ENCODE measurements at regions not wholly inside any gene's neighbourhood (a gene's known extent, or its start where the extent isn't known, plus 50 kb on each side); places are given as distances from the start of the nearest gene placed in this dataset.

DNA sequence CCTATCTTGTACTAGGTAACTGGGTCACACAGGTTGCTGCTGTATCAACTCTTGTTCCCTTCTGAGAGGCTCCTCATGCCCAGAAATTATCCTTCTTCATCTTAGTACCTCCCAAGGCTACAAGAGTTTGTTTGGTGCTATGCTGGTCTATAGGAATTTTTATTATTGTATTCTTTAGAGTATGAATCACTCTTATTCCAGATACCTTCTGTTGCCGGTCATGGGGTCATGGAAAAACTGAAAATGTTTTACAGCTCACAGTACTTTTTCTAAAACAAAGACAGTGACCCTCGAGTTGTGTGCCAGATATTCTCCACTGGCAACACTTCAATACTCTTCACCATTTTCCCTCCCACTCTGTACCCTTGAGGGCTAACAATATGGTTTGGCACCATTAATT, 1598.0 kb upstream of the TMEM132C start:
- no peak for DNase-seq (ENCODE audit: low read depth in 2 of 2)

DNA sequence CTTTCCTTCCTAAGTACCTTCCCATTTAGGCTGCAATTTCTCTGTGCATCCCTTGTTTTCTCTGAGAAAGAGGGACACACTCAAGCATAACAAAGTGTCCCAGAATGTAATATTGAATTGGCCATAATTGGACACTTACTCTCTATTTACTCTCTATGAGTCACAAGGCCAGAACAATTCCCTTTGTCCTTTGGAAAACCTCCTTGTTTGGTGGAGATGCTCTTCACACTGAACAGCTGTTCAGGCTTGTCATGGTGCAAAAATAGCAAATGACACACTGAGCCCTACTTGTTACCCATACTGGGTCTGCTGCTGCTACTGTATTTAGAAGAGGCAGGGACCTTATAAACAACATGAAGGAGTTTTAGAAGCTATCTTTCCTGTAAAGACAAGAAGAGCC, 1590.5 kb upstream of the TMEM132C start:
- no peak for DNase-seq (ENCODE audit: low read depth in 2 of 2)

DNA sequence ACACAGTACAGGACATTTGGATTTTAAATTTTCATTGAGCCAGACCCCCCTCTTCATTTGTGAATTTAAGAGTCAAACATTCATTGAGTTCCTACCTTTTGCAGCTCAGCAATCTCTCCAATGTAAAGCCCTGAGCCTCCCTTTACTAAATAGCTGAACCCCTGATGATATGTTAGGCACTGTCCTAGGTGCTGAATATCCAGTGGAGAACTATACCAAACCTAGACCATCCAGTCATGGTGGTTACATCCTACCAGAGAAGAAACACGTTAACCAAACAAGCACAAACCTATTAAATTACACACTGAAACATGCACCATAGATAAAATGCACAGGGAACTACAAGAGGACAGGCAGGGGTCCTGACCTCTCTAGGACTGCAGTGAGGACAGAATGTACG, 1585.3 kb upstream of the TMEM132C start:
- DNase-seq (ENCODE audit: low read depth in 2 of 2): no peak

DNA sequence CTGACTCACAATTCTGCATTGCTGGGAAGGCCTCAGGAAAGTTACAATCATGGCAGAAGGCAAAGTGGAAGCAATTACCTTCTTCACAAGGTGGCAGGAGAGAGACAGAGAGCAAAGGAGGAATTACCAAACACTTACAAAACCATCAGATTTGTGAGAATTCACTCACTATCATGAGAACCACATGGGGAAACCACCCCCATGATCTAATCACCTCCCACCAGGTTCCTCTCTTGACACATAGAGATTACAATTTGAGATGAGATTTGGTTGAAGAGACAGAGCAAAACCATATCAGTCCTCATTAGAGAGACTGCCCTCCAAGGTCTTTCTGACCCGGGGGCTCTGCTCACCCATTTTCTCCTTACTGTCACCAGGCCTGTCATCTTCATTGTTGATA, 1582.3 kb upstream of the TMEM132C start:
- no peak for DNase-seq (ENCODE audit: low read depth in 2 of 2)

DNA sequence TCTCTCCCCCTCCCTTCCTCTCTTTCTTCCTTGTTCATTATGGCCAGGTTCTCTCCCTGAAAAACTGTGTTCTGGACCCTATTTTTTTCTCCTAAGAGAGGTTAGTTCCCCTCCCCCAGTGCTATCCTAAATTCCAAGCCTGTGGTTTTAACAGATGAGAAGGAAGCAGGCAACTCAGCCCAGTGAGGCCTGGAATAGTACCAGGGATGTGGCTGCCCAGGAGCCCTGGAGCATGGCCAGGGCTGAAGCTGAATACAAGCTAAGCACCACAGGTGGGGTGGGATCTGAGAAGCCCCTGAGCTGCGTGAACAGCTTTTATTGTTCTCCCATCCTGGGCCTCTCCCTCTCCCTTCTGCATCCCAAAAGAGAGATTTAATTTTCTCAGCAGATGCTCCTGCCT, 1581.3 kb upstream of the TMEM132C start:
- DNase-seq (ENCODE audit: low read depth in 2 of 2): no peak

DNA sequence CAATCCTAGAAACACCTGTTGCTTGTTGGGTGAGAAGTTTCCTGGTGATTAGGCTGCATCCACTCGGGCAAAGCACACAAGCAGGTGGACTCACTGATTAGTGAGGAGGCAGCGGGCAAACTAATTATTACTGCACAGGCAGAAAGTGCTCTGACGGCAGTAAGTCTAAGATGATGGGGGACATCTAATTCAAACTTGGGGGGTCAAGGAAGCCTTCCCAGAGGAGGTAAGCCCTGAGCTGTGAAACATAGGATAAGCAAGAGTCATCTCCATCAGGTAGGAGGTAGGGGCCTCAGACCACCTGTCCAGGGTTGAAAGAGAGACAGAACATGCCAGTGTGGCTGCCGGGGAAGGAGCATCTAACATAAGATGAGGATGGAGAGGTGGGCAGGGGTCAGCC, 1578.4 kb upstream of the TMEM132C start:
- no peak for DNase-seq (ENCODE audit: low read depth in 2 of 2)

DNA sequence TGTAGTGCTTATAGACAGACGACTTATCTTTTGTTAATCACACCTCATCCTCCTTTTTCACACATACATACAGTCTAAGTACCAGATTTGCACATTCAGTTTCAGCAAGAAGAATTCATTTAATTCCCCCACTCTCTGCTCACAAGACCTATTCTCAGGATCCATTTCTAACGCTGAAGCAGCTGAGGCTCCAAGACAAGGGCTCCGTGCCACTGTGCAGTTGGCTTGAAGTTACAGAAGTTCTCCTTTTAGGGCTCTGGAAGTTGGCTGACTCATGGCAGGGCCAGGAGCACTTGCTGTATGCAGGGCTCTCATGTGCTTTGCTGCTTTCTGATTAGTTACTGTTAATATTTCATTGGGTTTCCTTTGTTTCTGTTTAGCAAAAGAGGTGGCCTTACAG, 1566.9 kb upstream of the TMEM132C start:
- DNase-seq (ENCODE audit: low read depth in 2 of 2): no peak

DNA sequence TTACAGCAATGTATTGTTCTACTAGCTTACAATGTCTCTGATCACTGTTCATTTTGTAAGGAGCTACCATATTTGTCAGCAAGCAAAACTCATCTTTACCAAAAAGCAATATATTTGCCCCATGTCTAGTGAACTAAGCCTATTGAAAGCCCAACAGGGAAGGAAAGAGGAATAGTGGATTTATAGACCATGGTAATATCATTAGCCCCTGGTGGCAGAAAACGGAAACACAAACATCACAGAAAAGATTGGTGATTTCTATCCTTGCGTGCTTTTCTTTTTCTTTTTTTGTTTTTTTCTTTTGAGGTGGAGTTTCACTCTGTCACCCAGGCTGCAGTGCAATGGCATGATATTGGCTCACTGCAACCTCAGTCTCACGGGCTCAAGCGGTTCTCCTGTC, 1562.4 kb upstream of the TMEM132C start:
- no peak for DNase-seq (ENCODE audit: low read depth in 2 of 2)

DNA sequence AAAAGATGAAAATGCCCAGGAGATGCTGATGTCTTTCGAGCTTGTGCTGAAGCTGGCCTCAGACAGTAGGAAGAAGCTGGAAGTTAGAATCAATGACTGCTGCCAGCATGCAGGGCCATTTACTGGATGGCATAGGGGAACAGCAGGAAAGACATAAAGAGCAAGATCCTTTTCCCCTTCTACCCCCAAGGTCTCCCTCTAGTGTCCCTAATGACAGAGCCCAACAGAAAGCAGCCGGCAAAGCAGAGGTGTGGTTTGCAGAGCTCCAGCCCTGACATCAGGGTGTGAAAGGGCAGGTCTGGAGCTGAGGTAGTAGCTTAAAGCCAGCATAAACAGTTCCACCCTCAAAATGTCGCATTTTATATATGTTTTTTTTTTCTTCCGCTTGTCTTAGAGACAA, 1560.7 kb upstream of the TMEM132C start:
- DNase-seq (ENCODE audit: low read depth in 2 of 2): no peak

DNA sequence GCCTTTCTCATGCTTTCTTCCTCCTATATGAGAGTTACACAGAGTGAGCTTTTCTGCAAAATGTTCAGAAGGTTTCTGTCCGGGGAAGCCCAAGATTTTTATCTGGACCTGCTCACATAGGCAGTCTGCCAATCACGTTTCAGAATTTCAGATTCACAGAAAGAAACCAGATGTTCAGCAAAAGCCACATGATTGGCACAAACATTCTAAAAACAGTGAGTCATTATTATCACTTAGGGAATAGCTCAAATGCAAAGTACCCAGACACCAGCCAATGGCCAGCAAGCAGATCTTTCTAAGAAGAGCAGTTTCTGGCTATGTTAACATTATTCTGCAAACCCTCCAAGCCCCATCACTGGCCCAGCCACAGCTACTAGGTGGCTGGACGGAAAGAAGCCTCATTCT, 1558.5 kb upstream of the TMEM132C start:
- no peak for DNase-seq (ENCODE audit: low read depth in 2 of 2)

DNA sequence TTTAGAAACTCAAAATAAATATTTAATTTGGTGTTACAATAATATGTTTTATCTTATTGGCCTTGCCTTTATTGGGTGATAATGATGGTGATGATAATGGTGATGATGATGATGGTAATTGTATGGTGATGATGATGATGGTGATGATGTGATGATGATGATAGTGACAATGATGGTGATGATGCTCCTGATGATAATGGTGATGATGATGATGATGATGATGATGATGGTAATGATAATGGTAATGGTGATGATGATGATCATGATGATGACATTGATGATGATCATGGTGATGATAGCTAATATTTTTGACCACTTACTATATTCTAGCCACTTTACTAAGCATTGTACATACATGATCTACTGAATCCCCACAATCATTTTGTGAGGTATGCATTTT, 1548.6 kb upstream of the TMEM132C start:
- no peak for DNase-seq (ENCODE audit: low read depth in 2 of 2)

DNA sequence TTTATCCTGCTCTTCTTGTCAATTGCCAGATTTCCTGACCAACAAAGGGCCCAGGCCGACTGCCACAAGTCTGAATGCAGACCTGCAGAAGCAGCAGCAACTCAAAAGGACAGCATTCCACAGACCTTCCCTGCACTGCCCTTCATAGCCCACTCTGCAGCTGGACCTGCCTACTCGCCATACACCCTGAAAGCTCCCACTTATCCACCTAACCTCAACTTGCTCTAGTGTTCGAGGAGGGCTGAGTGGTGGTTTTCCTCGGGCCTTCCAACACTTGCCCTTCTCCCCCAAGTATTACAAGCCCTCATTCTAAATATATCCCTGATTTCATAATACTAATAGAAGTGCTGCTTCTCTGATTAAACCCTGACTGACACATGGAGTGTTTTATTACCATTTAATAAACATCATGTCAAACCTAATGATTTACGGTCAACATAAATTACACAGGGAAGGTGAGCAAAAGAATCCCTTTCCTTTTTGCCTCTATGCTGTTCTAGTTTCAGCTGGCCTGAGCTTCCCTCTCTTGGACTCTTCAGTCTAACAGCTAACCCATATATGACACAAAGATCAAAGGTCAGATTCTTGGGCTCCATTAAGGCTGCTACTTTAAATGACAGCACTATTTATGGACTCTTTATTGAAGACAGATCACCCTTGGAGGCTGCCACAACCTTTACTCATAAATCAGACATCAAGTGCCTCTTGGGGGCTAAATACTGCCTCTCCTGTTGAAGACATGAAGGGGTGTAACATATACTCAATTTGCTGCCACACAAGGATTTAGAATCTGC, 1546.9 kb upstream of the TMEM132C start:
- DNase-seq (ENCODE audit: low read depth in 2 of 2): no peak

DNA sequence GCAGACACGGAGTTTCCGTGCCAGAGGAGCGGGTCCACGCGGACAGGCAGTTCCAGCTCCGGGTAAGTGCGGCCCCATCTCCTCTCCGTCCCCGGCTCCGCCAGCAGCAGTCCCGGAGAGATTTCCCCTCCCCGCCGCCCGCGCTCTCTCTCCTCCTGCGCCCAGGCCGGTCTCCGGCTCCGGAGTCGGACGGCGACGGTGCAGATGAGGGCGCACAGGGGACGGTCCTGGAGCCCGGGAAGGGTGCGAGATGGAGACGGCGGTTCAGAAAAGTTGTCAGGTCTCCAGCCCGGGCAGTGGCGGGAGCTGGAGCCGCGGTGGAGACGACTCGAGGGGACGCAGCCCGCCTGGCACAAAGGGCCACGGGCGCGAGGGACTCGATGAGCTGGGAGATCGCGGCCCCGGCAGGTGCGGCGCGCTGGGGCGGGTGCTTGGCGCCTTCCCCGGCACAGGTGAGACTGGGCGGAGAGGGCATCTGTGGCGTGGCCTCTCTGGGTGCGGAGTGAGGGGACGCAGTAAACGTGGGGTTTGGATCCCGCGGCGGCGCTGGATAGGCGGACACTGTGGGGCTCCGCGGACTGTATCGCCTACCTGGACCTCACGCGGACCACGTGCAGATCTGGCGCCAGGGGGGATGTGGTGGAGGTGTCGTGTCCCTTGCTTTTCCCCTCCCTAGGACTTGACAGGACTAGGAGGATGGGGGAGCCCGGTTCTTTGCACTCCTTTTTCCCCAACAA, 1540.3 kb upstream of the TMEM132C start:
- no peak for DNase-seq (ENCODE audit: low read depth in 2 of 2)

DNA sequence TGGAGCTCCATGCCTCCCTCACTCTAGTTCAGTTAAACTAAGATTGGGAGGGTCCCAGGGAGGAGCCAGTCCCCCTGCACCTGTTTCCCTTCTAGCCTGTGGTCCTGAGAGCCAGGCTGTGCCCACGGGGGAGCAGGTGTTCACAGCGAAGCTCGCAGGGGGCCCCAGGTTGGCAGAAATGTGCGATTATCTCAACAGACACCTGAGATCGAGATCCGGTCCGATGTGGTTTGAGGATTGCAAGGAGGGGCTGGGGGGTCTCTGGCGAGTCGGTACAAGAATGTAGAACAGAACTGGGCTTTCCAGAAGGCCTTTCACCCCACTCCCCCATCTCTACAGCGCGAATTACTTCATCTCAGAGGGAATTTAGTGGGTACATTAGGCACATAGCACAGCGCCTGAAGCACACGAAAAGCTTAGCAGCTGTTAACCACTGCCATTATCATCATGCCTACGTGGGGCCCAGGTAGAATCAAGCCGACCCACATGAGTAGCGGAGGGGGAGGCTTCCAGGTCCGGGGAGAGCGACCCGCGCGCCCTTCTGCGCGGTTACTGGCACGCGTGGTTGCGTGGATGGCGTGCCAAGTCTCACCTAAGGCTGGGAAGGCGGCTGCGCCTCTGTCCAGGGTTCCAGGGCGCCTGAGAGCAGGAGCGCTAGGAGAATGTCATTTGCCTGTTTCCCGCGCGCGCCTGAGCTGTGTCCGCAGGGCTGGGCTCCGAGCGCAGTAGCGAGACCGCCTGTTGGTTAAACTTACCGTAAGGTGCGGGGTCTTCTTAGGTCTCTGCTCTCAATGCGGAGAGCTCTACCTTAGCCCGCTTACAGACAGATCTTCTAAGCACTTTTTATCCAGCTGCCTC, 1539.5 kb upstream of the TMEM132C start:
- DNase-seq (ENCODE audit: low read depth in 2 of 2): no peak

DNA sequence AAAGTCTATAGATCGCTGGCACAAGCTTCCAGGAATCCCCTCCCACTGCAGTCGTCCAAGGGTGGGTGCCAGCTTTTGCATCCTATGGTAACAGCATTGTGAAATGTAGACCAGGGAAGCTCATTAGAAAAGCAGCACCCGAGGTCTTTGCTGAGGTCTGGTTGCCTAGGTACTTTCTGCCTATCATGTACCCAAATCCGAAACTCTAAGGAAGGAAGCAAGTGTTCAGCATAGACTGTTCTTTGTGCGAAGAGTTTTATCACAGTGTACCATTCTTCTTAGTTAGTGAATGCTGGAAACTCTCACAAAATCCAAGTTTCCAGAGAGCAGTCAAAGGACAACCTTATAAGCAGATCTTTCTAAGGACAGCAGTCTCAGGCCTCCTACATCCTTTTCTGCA, 1532.7 kb upstream of the TMEM132C start:
- no peak for DNase-seq (ENCODE audit: low read depth in 2 of 2)

DNA sequence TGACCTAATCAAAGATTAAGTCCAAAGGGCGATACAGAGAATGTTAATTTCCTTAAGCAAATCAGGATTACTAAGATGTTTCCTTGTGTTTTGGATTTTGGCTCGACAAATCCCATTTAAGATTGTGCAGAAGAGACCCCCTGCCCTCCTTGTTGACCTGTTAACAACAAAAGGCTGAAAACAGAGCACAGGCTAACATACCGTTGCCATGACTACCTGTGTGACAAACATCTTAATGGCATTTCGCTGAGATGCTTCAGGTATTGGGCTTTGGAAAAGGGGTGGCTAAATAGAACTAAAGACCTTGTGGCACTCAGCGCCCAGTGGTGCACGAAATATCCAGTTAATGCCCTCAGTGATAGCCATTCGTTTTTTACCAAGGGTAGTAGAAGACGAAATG, 1532.3 kb upstream of the TMEM132C start:
- no peak for DNase-seq (ENCODE audit: low read depth in 2 of 2)

DNA sequence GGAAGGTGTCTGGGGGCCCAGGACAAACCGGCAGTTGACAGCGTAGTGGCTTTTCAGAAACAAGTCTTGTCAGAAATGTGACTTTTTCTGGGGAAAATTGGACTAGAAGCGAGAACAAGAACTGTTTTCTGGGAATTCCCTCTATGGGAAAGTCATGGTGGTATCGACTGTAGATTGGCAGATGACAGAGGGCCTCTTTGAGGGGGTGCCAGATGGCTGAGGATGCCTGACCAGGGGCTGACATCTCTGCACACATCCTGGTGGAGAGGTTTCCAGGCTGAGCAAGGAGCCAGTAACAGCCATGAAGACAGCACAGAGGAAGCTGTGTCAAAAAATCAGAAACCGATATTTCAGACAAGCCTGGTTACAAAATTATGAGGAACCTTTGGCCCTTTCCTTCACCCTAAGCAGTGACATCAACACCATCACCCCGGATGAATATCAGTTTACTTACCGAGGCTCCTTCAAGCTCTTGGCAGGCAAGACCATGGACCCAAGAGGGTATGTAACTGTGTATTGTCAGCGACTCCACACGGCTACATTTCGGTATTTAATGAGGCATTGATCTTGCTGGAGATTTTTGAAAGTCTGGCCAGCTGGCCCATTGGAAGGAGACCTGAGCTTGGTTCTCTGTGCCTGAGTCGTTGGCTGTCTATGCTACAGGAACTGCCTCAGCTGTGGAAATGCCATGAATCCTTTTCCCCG, 1525.3 kb upstream of the TMEM132C start:
- no peak for DNase-seq (ENCODE audit: low read depth in 2 of 2)

DNA sequence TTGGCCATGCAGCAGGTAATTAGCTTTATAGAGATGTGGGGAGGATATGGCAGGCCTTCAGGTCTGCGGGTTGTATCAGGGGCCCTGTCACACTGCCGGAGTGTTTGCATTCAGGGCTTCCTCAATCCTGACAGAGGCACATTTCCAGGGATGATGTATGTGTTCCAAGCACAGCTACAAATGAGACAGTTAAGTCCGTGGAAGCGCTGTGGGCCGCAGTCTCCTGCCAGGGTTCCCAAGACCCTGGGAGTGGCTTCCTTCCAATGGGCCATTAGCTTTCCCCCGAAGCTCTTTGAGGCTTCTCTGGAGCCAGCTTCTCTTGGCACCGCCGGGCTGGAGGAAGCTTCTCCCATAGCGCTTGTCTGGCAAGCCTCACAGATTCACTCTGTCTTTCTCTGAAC, 1524.7 kb upstream of the TMEM132C start:
- no peak for DNase-seq (ENCODE audit: low read depth in 2 of 2)

DNA sequence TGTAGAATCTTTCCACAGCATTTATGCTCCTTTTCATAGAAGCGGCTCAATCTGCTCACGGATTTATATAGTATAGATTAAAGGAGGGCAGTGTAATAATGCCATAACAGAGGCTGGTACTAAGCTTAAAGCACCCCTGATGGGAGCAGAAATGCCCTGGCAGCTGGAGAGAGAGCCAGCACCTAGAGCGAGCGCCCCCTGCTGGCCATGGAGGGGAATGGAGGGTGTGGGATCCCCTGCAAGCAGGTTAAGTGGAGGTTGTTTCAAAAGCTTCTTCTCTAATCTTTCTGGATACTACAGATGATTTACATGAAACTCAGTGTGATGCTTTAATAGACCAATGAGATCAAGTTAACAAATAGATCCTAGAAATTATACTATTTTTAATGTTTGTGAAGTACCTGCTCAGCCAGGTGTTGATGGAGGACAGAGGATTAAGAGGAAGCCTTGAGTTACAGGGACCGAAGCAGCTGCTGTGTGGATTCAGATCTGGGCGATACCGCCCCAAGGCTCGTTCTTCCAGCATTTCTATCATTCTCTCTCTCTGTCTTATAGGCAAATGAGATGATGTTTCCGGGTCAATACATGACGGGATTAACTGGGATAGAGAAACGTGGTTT, 1519.3 kb upstream of the TMEM132C start:
- DNase-seq (ENCODE audit: low read depth in 2 of 2): peak in 1 of 2 donors; percentile 46

DNA sequence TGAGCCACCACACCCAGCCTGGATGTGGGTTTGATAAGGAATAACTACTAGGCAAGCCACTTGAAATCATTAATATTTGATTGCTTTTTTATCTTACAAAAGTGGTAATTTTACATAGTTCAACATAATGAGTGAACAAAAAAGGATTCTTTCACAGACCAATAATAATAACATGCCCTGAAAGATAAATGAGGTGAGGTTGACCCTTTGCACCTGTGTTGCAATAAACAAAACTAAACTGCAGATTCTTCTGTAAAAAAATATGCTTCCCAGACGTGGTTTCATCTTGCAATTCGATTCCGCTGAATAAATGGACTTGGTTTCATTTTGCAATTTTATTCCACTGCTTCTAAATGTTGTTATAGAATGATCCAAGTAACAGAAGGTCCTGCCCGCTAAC, 1514.9 kb upstream of the TMEM132C start:
- DNase-seq (ENCODE audit: low read depth in 2 of 2): no peak

DNA sequence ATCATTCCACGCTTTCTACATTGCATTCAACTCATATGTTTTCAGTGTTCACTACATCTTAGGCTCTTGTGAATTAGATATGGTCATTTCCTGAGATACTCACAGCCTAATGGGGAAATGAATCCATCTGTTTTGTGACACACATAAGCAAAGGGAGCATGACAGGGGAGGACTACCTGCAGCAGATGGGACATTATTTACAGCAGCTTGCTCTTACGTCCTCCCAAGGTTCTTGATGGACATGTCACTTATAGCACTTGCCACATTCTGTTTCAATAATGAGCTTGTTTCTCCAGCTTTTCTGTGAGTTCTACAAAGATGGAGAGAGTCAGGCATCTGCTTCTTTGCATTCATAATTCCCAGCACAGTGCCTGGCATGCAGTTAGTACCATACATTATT, 1509.6 kb upstream of the TMEM132C start:
- no peak for DNase-seq (ENCODE audit: low read depth in 2 of 2)
